ENCODE measurements at regions not wholly inside any gene's neighbourhood (a gene's known extent, or its start where the extent isn't known, plus 50 kb on each side); places are given as distances from the start of the nearest gene placed in this dataset.

- H3K4me3 ChIP-seq (ENCODE audit: low read depth, low read length): no peak overlapping the region
These were observed 723.9 kb upstream of the ARGLU1 start for GRCh38 chr13:107291875-107292274.

GRCh38 chr13:107289540-107289939 is 721.6 kb upstream of the ARGLU1 start:
- H3K4me3 ChIP-seq (ENCODE audit: low read depth, low read length): no peak overlapping the region

- H3K4me3 ChIP-seq (ENCODE audit: low read depth, low read length): no peak overlapping the region
These were observed 716.2 kb upstream of the ARGLU1 start for GRCh38 chr13:107284173-107284572.

- no peak overlapping the region for H3K4me3 ChIP-seq (ENCODE audit: low read depth, low read length)
These were observed 710.0 kb upstream of the ARGLU1 start for GRCh38 chr13:107277911-107278310.

- no peak overlapping the region for H3K4me3 ChIP-seq (ENCODE audit: low read depth, low read length)
These were observed 709.0 kb upstream of the ARGLU1 start for GRCh38 chr13:107276936-107277335.

GRCh38 chr13:107275945-107276614 is 708.1 kb upstream of the ARGLU1 start:
- no peak overlapping the region for H3K4me3 ChIP-seq (ENCODE audit: low read depth, low read length)

GRCh38 chr13:107275312-107275711 is 707.4 kb upstream of the ARGLU1 start:
- no peak overlapping the region for H3K4me3 ChIP-seq (ENCODE audit: low read depth, low read length)

GRCh38 chr13:107271227-107271626 is 703.3 kb upstream of the ARGLU1 start:
- no peak overlapping the region for H3K4me3 ChIP-seq (ENCODE audit: low read depth, low read length)

GRCh38 chr13:107266657-107267056 is 698.7 kb upstream of the ARGLU1 start:
- no peak overlapping the region for H3K4me3 ChIP-seq (ENCODE audit: low read depth, low read length)

GRCh38 chr13:107258599-107259187 is 690.8 kb upstream of the ARGLU1 start:
- H3K4me3 ChIP-seq (ENCODE audit: low read depth, low read length): no peak overlapping the region

GRCh38 chr13:107254392-107254791 is 686.5 kb upstream of the ARGLU1 start:
- no peak overlapping the region for H3K4me3 ChIP-seq (ENCODE audit: low read depth, low read length)

- H3K4me3 ChIP-seq (ENCODE audit: low read depth, low read length): no peak overlapping the region
These were observed 684.5 kb upstream of the ARGLU1 start for GRCh38 chr13:107252428-107252827.

- no peak overlapping the region for H3K4me3 ChIP-seq (ENCODE audit: low read depth, low read length)
These were observed 684.1 kb upstream of the ARGLU1 start for GRCh38 chr13:107252021-107252420.

- no peak overlapping the region for H3K4me3 ChIP-seq (ENCODE audit: low read depth, low read length)
These were observed 683.4 kb upstream of the ARGLU1 start for GRCh38 chr13:107251341-107251740.

GRCh38 chr13:107250628-107251027 is 682.7 kb upstream of the ARGLU1 start:
- no peak overlapping the region for H3K4me3 ChIP-seq (ENCODE audit: low read depth, low read length)

- no peak overlapping the region for H3K4me3 ChIP-seq (ENCODE audit: low read depth, low read length)
These were observed 676.3 kb upstream of the ARGLU1 start for GRCh38 chr13:107244241-107244640.

GRCh38 chr13:107242138-107242537 is 674.2 kb upstream of the ARGLU1 start:
- no peak overlapping the region for H3K4me3 ChIP-seq (ENCODE audit: low read depth, low read length)

GRCh38 chr13:107241381-107241780 is 673.4 kb upstream of the ARGLU1 start:
- no peak overlapping the region for H3K4me3 ChIP-seq (ENCODE audit: low read depth, low read length)

- H3K4me3 ChIP-seq (ENCODE audit: low read depth, low read length): no peak overlapping the region
These were observed 671.3 kb upstream of the ARGLU1 start for GRCh38 chr13:107239213-107239612.

- H3K4me3 ChIP-seq (ENCODE audit: low read depth, low read length): no peak overlapping the region
These were observed 670.5 kb upstream of the ARGLU1 start for GRCh38 chr13:107238262-107238981.

GRCh38 chr13:107234319-107235073 is 666.6 kb upstream of the ARGLU1 start:
- H3K4me3 ChIP-seq (ENCODE audit: low read depth, low read length): no peak overlapping the region

All from iPS-11a (cell line).